ENCODE measurements at regions not wholly inside any gene's neighbourhood (a gene's known extent, or its start where the extent isn't known, plus 50 kb on each side); places are given as distances from the start of the nearest gene placed in this dataset.

GRCh38 chr13:83935566-83935965 lies 53.3 kb upstream of the SLITRK1 start:
- no peak for DNase-seq (ENCODE audit: low spot score)

All from HuH-7.5 (cell line).